ENCODE measurements at regions not wholly inside any gene's neighbourhood (a gene's known extent, or its start where the extent isn't known, plus 50 kb on each side); places are given as distances from the start of the nearest gene placed in this dataset.

DNA sequence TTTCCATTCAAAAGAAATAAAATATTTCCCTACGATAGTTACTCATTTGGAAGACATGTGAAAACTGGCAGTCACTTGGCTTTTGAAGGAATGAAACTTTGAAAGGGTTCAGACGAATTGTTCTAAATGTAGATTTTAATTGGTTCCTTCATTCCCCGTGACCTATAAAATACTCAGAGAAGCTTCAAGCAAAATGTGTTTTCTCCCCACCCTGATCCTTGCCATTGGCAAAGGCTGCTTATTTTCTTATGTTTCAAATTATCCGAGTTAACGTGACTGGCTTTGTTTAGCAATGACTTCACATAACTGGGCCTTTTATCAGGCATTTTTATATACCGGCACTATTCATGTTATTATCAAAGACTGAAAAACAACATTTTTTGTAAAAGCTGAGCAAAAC lies 204.1 kb upstream of the NEIL3 start:
- intact Hi-C loops (cut with micrococcal nuclease): no loop called here

- intact Hi-C loops (cut with micrococcal nuclease): no loop called here
These were observed 202.3 kb upstream of the NEIL3 start for GRCh38 chr4:177107288-177107921.

- intact Hi-C loops (cut with micrococcal nuclease): loop anchor here (1.0 kb wide), 1 partner anchor 231 kb away; no protein-coding TSS in a partner anchor
These were observed 201.0 kb upstream of the NEIL3 start for GRCh38 chr4:177108708-177109107.

GRCh38 chr4:177109769-177110168 lies 199.9 kb upstream of the NEIL3 start:
- intact Hi-C loops (cut with micrococcal nuclease): loop anchor here (1.0 kb wide), 1 partner anchor 230 kb away; no protein-coding TSS in a partner anchor

GRCh38 chr4:177116161-177116560 lies 193.5 kb upstream of the NEIL3 start:
- intact Hi-C loops (cut with micrococcal nuclease): no loop called here

DNA sequence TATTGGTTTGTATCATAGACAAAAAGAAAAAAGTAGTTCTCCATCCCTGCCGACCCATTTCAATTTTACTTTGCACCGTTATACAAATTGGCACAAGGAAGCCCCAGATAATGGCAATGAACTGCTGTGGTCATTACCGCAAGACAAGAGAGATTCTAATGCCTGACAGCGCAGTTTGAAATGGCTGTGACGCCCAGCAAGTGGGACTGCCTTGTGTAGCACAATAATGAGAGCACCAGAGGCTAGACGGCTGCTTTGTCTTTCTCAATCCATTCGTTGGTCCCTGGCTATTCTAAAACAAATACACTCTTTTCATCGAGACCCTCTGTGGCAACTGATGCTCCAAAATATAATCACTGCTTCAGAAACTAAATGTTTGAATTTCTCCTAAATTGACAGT lies 192.4 kb upstream of the NEIL3 start:
- intact Hi-C loops (cut with micrococcal nuclease): no loop called here

DNA sequence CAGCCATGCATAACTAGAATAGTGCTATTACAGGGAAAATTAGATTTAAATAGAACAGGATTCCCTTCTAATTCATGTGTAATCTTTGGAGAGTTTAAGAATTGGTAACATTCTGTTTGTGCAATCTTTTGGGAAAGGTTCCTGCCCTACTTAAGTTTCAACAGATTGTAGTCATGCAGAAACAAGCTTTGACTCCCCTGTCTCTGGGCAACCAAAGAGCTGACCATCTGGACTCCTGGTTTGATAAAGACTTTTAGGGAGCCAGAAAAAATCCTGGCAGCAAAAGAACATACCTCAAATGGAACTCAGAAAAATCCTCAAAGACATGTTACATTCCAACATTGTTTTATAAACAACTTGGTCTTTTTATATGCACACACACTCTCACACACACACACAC lies 191.1 kb upstream of the NEIL3 start:
- intact Hi-C loops (cut with micrococcal nuclease): no loop called here

- intact Hi-C loops (cut with micrococcal nuclease): no loop called here
These were observed 190.6 kb upstream of the NEIL3 start for GRCh38 chr4:177119021-177119471.

DNA sequence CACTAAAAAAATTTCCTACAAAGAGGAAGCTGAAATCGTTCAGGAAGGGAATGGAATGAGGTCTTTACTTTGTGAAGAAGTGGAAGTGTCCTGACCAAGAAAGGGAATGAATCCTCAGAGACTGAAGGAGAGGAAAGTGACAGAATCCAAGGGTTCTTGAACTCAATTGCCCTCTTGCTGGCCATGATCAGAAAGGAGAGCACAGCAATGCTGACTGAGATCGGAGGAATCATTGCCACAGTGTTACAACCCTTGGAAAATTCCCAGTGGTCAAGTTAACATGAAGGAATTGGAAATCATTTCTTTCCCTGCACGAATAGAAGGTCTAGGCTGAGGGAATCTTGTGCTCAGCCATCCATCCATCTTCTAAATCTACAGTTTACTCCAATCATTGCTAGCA lies 190.0 kb upstream of the NEIL3 start:
- intact Hi-C loops (cut with micrococcal nuclease): no loop called here

DNA sequence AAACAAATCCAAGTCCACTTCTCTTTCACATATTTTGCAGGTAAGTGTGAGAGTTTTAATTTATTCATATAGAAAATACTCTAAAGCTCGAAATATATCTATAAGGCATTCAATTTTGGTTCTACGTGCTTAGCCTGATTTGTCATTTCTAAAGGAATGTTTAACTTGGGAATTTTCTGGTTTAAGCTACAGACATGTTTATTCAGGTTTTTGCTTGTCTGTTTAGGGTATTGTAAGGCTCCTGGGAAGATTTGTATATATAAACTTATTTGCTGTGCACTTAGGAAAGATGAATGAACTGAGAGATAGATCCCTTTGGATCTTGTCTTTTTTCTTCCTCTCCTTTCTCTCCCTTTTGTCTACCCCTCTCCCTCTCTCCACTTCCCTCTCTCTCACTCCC lies 185.9 kb upstream of the NEIL3 start:
- intact Hi-C loops (cut with micrococcal nuclease): no loop called here

- intact Hi-C loops (cut with micrococcal nuclease): no loop called here
These were observed 185.2 kb upstream of the NEIL3 start for GRCh38 chr4:177124349-177125064.

- intact Hi-C loops (cut with micrococcal nuclease): no loop called here
These were observed 184.0 kb upstream of the NEIL3 start for GRCh38 chr4:177125656-177126055.

DNA sequence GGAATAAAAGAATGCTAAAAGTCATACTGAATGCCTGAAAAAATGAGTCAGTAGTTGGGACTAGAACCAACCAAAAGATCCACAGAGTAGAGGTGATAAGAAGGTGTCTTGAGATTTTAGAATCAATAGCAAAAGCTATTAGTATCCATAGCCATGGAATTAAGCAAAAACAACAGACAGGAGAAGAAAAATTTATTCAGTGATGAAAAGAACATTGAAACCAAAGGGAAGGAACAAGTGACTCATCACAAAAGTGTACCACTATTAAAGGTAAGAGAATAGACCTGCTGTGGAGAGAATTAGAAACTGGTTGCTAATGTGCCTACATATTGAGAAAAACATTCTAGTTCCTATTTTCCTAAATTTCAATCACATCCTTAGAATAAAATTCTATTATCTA lies 182.0 kb upstream of the NEIL3 start:
- intact Hi-C loops (cut with micrococcal nuclease): no loop called here

- intact Hi-C loops (cut with micrococcal nuclease): no loop called here
These were observed 181.4 kb upstream of the NEIL3 start for GRCh38 chr4:177128306-177128705.

DNA sequence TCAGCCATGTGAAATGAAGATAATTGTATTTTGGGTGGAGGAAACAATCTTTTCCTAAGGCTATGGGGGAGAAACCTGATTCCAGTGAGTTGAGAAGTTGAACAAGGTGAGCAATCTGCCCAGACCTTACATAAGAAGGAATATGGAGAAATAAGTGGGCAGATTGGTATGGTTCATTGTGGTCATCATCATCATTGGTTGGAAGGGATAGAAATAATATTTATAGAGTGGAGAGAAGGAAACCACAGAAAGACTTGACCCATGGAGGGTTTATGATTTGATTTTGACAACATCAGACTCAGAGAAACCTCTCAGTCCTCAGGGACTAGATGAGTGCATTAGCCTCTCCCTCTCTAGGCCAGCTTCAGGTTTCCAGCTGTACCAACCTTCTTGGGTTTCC lies 177.9 kb upstream of the NEIL3 start:
- intact Hi-C loops (cut with micrococcal nuclease): no loop called here

- intact Hi-C loops (cut with micrococcal nuclease): no loop called here
These were observed 162.0 kb upstream of the NEIL3 start for GRCh38 chr4:177147668-177148067.

DNA sequence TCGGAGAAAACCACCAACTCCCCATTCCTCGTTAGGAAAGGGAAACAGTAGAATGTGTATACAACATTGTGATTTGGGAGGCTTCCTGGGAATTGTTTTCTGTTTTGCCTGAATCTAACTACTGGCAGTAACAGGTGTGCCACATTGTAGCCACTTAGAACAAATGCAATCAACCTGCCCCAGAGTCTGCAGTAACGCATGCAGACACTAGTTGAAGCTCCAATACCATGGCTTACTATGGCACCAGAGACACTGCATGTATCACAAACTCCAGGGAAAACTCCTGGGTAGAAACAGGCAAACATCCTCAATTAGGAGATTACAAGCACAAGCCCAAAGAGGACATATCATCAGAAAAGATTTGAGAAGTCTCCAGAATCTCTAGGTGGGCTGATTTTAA lies 154.2 kb upstream of the NEIL3 start:
- intact Hi-C loops (cut with micrococcal nuclease): no loop called here

- intact Hi-C loops (cut with micrococcal nuclease): no loop called here
These were observed 150.1 kb upstream of the NEIL3 start for GRCh38 chr4:177159600-177159999.

- intact Hi-C loops (cut with micrococcal nuclease): no loop called here
These were observed 147.9 kb upstream of the NEIL3 start for GRCh38 chr4:177161781-177162180.

DNA sequence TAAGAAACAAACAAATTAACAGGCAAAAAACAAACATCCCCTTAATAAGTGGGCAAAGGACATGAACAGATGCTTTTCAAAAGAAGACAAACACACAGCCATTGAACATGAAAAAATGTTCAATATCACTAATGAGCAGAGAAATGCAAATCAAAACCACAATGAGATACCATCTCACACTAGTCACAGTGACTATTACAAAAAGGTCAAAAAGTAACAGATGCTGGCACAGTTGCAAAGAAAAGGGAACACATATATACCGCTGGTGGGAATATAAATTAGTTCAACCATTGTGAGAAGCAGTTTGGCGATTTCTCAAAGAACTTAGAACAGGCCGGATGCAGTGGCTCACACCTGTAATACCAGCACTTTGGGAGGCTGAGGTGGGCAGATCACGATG lies 146.1 kb upstream of the NEIL3 start:
- intact Hi-C loops (cut with micrococcal nuclease): no loop called here

GRCh38 chr4:177171588-177171987 lies 138.1 kb upstream of the NEIL3 start:
- intact Hi-C loops (cut with micrococcal nuclease): no loop called here

DNA sequence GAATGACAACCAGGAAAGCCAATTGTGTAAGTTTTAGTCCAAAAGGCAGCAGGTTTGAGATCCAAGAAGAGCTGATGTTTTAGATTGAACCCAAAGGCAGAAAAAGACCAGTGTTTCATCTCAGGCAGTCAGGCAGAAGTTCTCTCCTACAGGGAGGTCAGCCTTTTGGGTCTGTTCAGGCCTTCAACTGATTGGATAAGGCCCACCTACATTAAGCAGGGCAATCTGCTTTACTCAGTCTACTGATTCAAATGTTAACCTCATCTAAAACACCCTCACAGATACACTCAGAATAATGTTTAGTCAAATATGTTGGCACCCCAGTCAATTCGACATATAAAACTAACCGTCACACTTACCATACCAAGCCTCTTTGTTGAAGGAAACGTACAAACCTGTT lies 134.2 kb upstream of the NEIL3 start:
- intact Hi-C loops (cut with micrococcal nuclease): no loop called here

DNA sequence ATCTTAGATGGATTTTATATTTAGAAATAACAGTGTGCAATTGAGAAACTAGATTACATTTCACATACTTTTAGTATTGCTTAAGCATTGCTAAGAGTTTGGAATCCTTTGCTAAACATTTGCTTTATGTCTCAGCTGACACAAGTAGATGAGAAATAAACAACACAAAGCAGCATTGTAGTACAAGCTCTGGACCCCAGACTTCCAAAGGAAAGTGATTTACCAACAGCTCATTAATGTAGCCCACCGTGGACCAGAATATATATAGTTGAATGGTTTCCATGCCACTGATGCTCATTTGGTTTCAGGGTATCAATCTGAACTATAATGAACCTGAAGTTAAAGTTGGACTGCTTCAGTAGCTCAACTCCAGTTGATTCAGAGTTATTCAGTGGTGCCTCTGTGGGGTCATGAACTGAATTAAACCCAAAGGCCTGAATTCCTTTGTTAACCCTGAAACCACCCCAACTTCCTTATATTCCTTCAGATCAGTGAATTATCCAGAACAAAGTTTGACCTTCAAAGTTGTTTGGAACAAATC lies 132.1 kb upstream of the NEIL3 start:
- intact Hi-C loops (cut with micrococcal nuclease): no loop called here

Data from T-helper 2 cell treated with Interferon-gamma antibody and Interleukin-4, amounts not matched to agents 100 ng/mL and 5 ng/mL, for 36 hours (primary cell).